ENCODE measurements at regions not wholly inside any gene's neighbourhood (a gene's known extent, or its start where the extent isn't known, plus 50 kb on each side); places are given as distances from the start of the nearest gene placed in this dataset.

- TF ChIP-seq EZH2phosphoT487 (IDR thresholded peaks at IDR 0.05; ENCODE audit: borderline replicate concordance, low read length): no peak
- no peak for TF ChIP-seq CTCF (conservative IDR thresholded peaks at IDR 0.05; ENCODE audit: low read depth, low read length)
- no peak for TF ChIP-seq EZH2 (IDR thresholded peaks at IDR 0.05; ENCODE audit: low read length, unreplicated experiment)
- DNase-seq: no peak
- intact Hi-C loops (cut with micrococcal nuclease): no loop called here
- H4K20me1 ChIP-seq (ENCODE audit: low read length): no peaks in the 10 kb centered on the region
- ChIA-PET CTCF (interaction anchor here (0.7 kb wide), 1 partner anchor 132 kb away, joined by 3 read pairs; no protein-coding TSS in a partner anchor), POLR2A (ENCODE audit: unreplicated experiment) (no interaction called here)
- no peaks in the 10 kb centered on the region for H3K9me3 ChIP-seq (ENCODE audit: low read length)
- no peaks in the 10 kb centered on the region for H3K79me2 ChIP-seq (ENCODE audit: low read length)
- BruUV-seq (replicated peaks): no TSS peak
- no peak overlapping the region for H3K27ac ChIP-seq (ENCODE audit: low read length)
- no peaks in the 10 kb centered on the region for H3F3A ChIP-seq (ENCODE audit: low read length, unreplicated experiment)
- ATAC-seq: no peak
- H3K36me3 ChIP-seq (ENCODE audit: low read depth, low read length): no peaks in the 10 kb centered on the region
- H3K9me2 ChIP-seq (replicated peaks; ENCODE audit: low read length): no peaks in the 10 kb centered on the region
- no peak overlapping the region for H2AFZ ChIP-seq (ENCODE audit: low read length)
- H3K4me3 ChIP-seq (ENCODE audit: low read length): no peak overlapping the region
- no peak overlapping the region for H3K9ac ChIP-seq (ENCODE audit: low read length)
- no peak overlapping the region for H3K4me2 ChIP-seq (ENCODE audit: low read length)
- no peaks in the 10 kb centered on the region for H3K4me1 ChIP-seq (ENCODE audit: insufficient read depth, low read length)
- H3K27me3 ChIP-seq (ENCODE audit: low read length): 0 out of 2 replicates have a peak, but pooled peaks cover 4% of the 10 kb centered on the region
Measured at GRCh38 chr7:91651986-91652385, 228.5 kb downstream of the MTERF1 start.

- no peak for TF ChIP-seq EZH2phosphoT487 (IDR thresholded peaks at IDR 0.05; ENCODE audit: borderline replicate concordance, low read length)
- TF ChIP-seq CTCF (conservative IDR thresholded peaks at IDR 0.05; ENCODE audit: low read depth, low read length): no peak
- no peak for TF ChIP-seq EZH2 (IDR thresholded peaks at IDR 0.05; ENCODE audit: low read length, unreplicated experiment)
- H2AFZ ChIP-seq (ENCODE audit: low read length): no peak overlapping the region
- ChIA-PET CTCF (no interaction called here), POLR2A (ENCODE audit: unreplicated experiment) (no interaction called here)
- no peaks in the 10 kb centered on the region for H3K9me3 ChIP-seq (ENCODE audit: low read length)
- no peak overlapping the region for H3K4me2 ChIP-seq (ENCODE audit: low read length)
- no peaks in the 10 kb centered on the region for H3K4me1 ChIP-seq (ENCODE audit: insufficient read depth, low read length)
- 0 out of 2 replicates have a peak, but pooled peaks cover 4% of the 10 kb centered on the region for H3K27me3 ChIP-seq (ENCODE audit: low read length)
- no peak overlapping the region for H3K9ac ChIP-seq (ENCODE audit: low read length)
- H3K4me3 ChIP-seq (ENCODE audit: low read length): no peak overlapping the region
- no peaks in the 10 kb centered on the region for H3K36me3 ChIP-seq (ENCODE audit: low read depth, low read length)
- BruUV-seq (replicated peaks): no TSS peak
- intact Hi-C loops (cut with micrococcal nuclease): no loop called here
- ATAC-seq: no peak
- no peaks in the 10 kb centered on the region for H3K9me2 ChIP-seq (replicated peaks; ENCODE audit: low read length)
- H3K27ac ChIP-seq (ENCODE audit: low read length): no peak overlapping the region
- H3K79me2 ChIP-seq (ENCODE audit: low read length): no peaks in the 10 kb centered on the region
- H3F3A ChIP-seq (ENCODE audit: low read length, unreplicated experiment): no peaks in the 10 kb centered on the region
- DNase-seq: no peak
- no peaks in the 10 kb centered on the region for H4K20me1 ChIP-seq (ENCODE audit: low read length)
Measured at GRCh38 chr7:91653286-91653685, 227.2 kb downstream of the MTERF1 start.

GRCh38 chr7:91655656-91656055, 224.8 kb downstream of the MTERF1 start:
- no TSS peak for BruUV-seq (replicated peaks)
- H3K36me3 ChIP-seq (ENCODE audit: low read depth, low read length): no peaks in the 10 kb centered on the region
- 0 out of 2 replicates have a peak, but pooled peaks cover 4% of the 10 kb centered on the region for H3K27me3 ChIP-seq (ENCODE audit: low read length)
- ChIA-PET POLR2A (ENCODE audit: unreplicated experiment) (no interaction called here), CTCF (no interaction called here)
- H4K20me1 ChIP-seq (ENCODE audit: low read length): no peaks in the 10 kb centered on the region
- no peak overlapping the region for H3K27ac ChIP-seq (ENCODE audit: low read length)
- H3F3A ChIP-seq (ENCODE audit: low read length, unreplicated experiment): no peaks in the 10 kb centered on the region
- no peaks in the 10 kb centered on the region for H3K4me1 ChIP-seq (ENCODE audit: insufficient read depth, low read length)
- H3K4me3 ChIP-seq (ENCODE audit: low read length): no peak overlapping the region
- TF ChIP-seq CTCF (conservative IDR thresholded peaks at IDR 0.05; ENCODE audit: low read depth, low read length): no peak
- no peak for TF ChIP-seq EZH2phosphoT487 (IDR thresholded peaks at IDR 0.05; ENCODE audit: borderline replicate concordance, low read length)
- no peak for TF ChIP-seq EZH2 (IDR thresholded peaks at IDR 0.05; ENCODE audit: low read length, unreplicated experiment)
- H3K4me2 ChIP-seq (ENCODE audit: low read length): no peak overlapping the region
- no peaks in the 10 kb centered on the region for H3K9me2 ChIP-seq (replicated peaks; ENCODE audit: low read length)
- H3K9me3 ChIP-seq (ENCODE audit: low read length): no peaks in the 10 kb centered on the region
- no peak overlapping the region for H2AFZ ChIP-seq (ENCODE audit: low read length)
- intact Hi-C loops (cut with micrococcal nuclease): no loop called here
- H3K9ac ChIP-seq (ENCODE audit: low read length): no peak overlapping the region
- H3K79me2 ChIP-seq (ENCODE audit: low read length): no peaks in the 10 kb centered on the region
- no peak for ATAC-seq
- no peak for DNase-seq
